ENCODE measurements at regions not wholly inside any gene's neighbourhood (a gene's known extent, or its start where the extent isn't known, plus 50 kb on each side); places are given as distances from the start of the nearest gene placed in this dataset.

GRCh38 chr4:59805176-59805575 lies 1395.0 kb upstream of the ADGRL3 start:
- H3K4me3 ChIP-seq (ENCODE audit: low read length), result no peak overlapping the region
- no peaks in the 10 kb centered on the region for H3K9me3 ChIP-seq (ENCODE audit: low read depth, low read length)
- H3K27me3 ChIP-seq (ENCODE audit: insufficient read depth, low read length), result no peaks in the 10 kb centered on the region
- H3K4me1 ChIP-seq (ENCODE audit: insufficient read depth, low read length), result no peaks in the 10 kb centered on the region

- no peaks in the 10 kb centered on the region for H3K27me3 ChIP-seq (ENCODE audit: insufficient read depth, low read length)
- H3K9me3 ChIP-seq (ENCODE audit: low read depth, low read length), result no peaks in the 10 kb centered on the region
- H3K4me3 ChIP-seq (ENCODE audit: low read length), result no peak overlapping the region
- no peaks in the 10 kb centered on the region for H3K4me1 ChIP-seq (ENCODE audit: insufficient read depth, low read length)
Measured at GRCh38 chr4:59814402-59815010, 1385.6 kb upstream of the ADGRL3 start.

GRCh38 chr4:59818656-59819055 lies 1381.5 kb upstream of the ADGRL3 start:
- H3K4me3 ChIP-seq (ENCODE audit: low read length), result peak overlapping the region; percentile 1
- H3K27me3 ChIP-seq (ENCODE audit: insufficient read depth, low read length), result no peaks in the 10 kb centered on the region
- H3K9me3 ChIP-seq (ENCODE audit: low read depth, low read length), result no peaks in the 10 kb centered on the region
- no peaks in the 10 kb centered on the region for H3K4me1 ChIP-seq (ENCODE audit: insufficient read depth, low read length)

GRCh38 chr4:59823311-59823710 lies 1376.8 kb upstream of the ADGRL3 start:
- no peak overlapping the region for H3K4me3 ChIP-seq (ENCODE audit: low read length)
- H3K9me3 ChIP-seq (ENCODE audit: low read depth, low read length), result no peaks in the 10 kb centered on the region
- no peaks in the 10 kb centered on the region for H3K4me1 ChIP-seq (ENCODE audit: insufficient read depth, low read length)
- no peaks in the 10 kb centered on the region for H3K27me3 ChIP-seq (ENCODE audit: insufficient read depth, low read length)

- no peaks in the 10 kb centered on the region for H3K9me3 ChIP-seq (ENCODE audit: low read depth, low read length)
- H3K4me3 ChIP-seq (ENCODE audit: low read length), result no peak overlapping the region
- H3K27me3 ChIP-seq (ENCODE audit: insufficient read depth, low read length), result no peaks in the 10 kb centered on the region
- no peaks in the 10 kb centered on the region for H3K4me1 ChIP-seq (ENCODE audit: insufficient read depth, low read length)
Measured at GRCh38 chr4:59825104-59825503, 1375.0 kb upstream of the ADGRL3 start.

- Histone ChIP-seq H3K9me3 (ENCODE audit: low read depth, low read length) (no peaks in the 10 kb centered on the region), H3K4me1 (ENCODE audit: insufficient read depth, low read length) (no peaks in the 10 kb centered on the region), H3K27me3 (ENCODE audit: insufficient read depth, low read length) (no peaks in the 10 kb centered on the region), H3K4me3 (ENCODE audit: low read length) (no peak overlapping the region)
Measured at GRCh38 chr4:59831746-59832145, 1368.4 kb upstream of the ADGRL3 start.

- no peaks in the 10 kb centered on the region for H3K9me3 ChIP-seq (ENCODE audit: low read depth, low read length)
- no peaks in the 10 kb centered on the region for H3K4me1 ChIP-seq (ENCODE audit: insufficient read depth, low read length)
- H3K4me3 ChIP-seq (ENCODE audit: low read length), result no peak overlapping the region
- no peaks in the 10 kb centered on the region for H3K27me3 ChIP-seq (ENCODE audit: insufficient read depth, low read length)
Measured at GRCh38 chr4:59834943-59835342, 1365.2 kb upstream of the ADGRL3 start.

GRCh38 chr4:59837751-59838150 lies 1362.4 kb upstream of the ADGRL3 start:
- Histone ChIP-seq H3K9me3 (ENCODE audit: low read depth, low read length) (no peaks in the 10 kb centered on the region), H3K4me3 (ENCODE audit: low read length) (no peak overlapping the region), H3K4me1 (ENCODE audit: insufficient read depth, low read length) (no peaks in the 10 kb centered on the region), H3K27me3 (ENCODE audit: insufficient read depth, low read length) (no peaks in the 10 kb centered on the region)

- H3K4me3 ChIP-seq (ENCODE audit: low read length), result no peak overlapping the region
- H3K9me3 ChIP-seq (ENCODE audit: low read depth, low read length), result no peaks in the 10 kb centered on the region
- H3K4me1 ChIP-seq (ENCODE audit: insufficient read depth, low read length), result no peaks in the 10 kb centered on the region
- H3K27me3 ChIP-seq (ENCODE audit: insufficient read depth, low read length), result no peaks in the 10 kb centered on the region
Measured at GRCh38 chr4:59838236-59838635, 1361.9 kb upstream of the ADGRL3 start.

- Histone ChIP-seq H3K4me1 (ENCODE audit: insufficient read depth, low read length) (no peaks in the 10 kb centered on the region), H3K9me3 (ENCODE audit: low read depth, low read length) (no peaks in the 10 kb centered on the region), H3K4me3 (ENCODE audit: low read length) (no peak overlapping the region), H3K27me3 (ENCODE audit: insufficient read depth, low read length) (no peaks in the 10 kb centered on the region)
Measured at GRCh38 chr4:59841698-59842097, 1358.4 kb upstream of the ADGRL3 start.

- H3K9me3 ChIP-seq (ENCODE audit: low read depth, low read length), result no peaks in the 10 kb centered on the region
- H3K4me1 ChIP-seq (ENCODE audit: insufficient read depth, low read length), result no peaks in the 10 kb centered on the region
- H3K27me3 ChIP-seq (ENCODE audit: insufficient read depth, low read length), result no peaks in the 10 kb centered on the region
- no peak overlapping the region for H3K4me3 ChIP-seq (ENCODE audit: low read length)
Measured at GRCh38 chr4:59848457-59848856, 1351.7 kb upstream of the ADGRL3 start.

GRCh38 chr4:59855630-59856352 lies 1344.3 kb upstream of the ADGRL3 start:
- Histone ChIP-seq H3K27me3 (ENCODE audit: insufficient read depth, low read length) (no peaks in the 10 kb centered on the region), H3K4me3 (ENCODE audit: low read length) (no peak overlapping the region), H3K9me3 (ENCODE audit: low read depth, low read length) (peaks cover 10% of the 10 kb centered on the region), H3K4me1 (ENCODE audit: insufficient read depth, low read length) (no peaks in the 10 kb centered on the region)

GRCh38 chr4:59869056-59869455 lies 1331.1 kb upstream of the ADGRL3 start:
- Histone ChIP-seq H3K4me1 (ENCODE audit: insufficient read depth, low read length) (no peaks in the 10 kb centered on the region), H3K4me3 (ENCODE audit: low read length) (no peak overlapping the region), H3K9me3 (ENCODE audit: low read depth, low read length) (peaks cover 5% of the 10 kb centered on the region), H3K27me3 (ENCODE audit: insufficient read depth, low read length) (no peaks in the 10 kb centered on the region)

- Histone ChIP-seq H3K9me3 (ENCODE audit: low read depth, low read length) (peaks cover 5% of the 10 kb centered on the region), H3K27me3 (ENCODE audit: insufficient read depth, low read length) (no peaks in the 10 kb centered on the region), H3K4me1 (ENCODE audit: insufficient read depth, low read length) (no peaks in the 10 kb centered on the region), H3K4me3 (ENCODE audit: low read length) (no peak overlapping the region)
Measured at GRCh38 chr4:59869559-59869958, 1330.6 kb upstream of the ADGRL3 start.

GRCh38 chr4:59881632-59882031 lies 1318.5 kb upstream of the ADGRL3 start:
- H3K27me3 ChIP-seq (ENCODE audit: insufficient read depth, low read length), result no peaks in the 10 kb centered on the region
- H3K4me1 ChIP-seq (ENCODE audit: insufficient read depth, low read length), result no peaks in the 10 kb centered on the region
- H3K9me3 ChIP-seq (ENCODE audit: low read depth, low read length), result no peaks in the 10 kb centered on the region
- H3K4me3 ChIP-seq (ENCODE audit: low read length), result no peak overlapping the region

- H3K4me1 ChIP-seq (ENCODE audit: insufficient read depth, low read length), result no peaks in the 10 kb centered on the region
- H3K27me3 ChIP-seq (ENCODE audit: insufficient read depth, low read length), result no peaks in the 10 kb centered on the region
- H3K4me3 ChIP-seq (ENCODE audit: low read length), result no peak overlapping the region
- no peaks in the 10 kb centered on the region for H3K9me3 ChIP-seq (ENCODE audit: low read depth, low read length)
Measured at GRCh38 chr4:59904331-59904730, 1295.8 kb upstream of the ADGRL3 start.
